GM21528 (cell line): ENCODE measurements at regions not wholly inside any gene's neighbourhood (a gene's known extent, or its start where the extent isn't known, plus 50 kb on each side); places are given as distances from the start of the nearest gene placed in this dataset.
"Not testable (repeated sequence)": the region's sequence is repeated elsewhere in the genome, so short reads cannot be mapped to it uniquely, and the experiment has no call there.

Source experiments
- ATAC-seq: cut with Tn5 transposase; IDR thresholded peaks from one replicate; pipeline ENCODE4 v1.9.1; 2021; ENCODE audit warnings: mild to moderate bottlenecking, moderate library complexity; ENCODE audit not compliant: unreplicated experiment, low FRiP score

- no peak for ATAC-seq
Observed at GRCh38 chr1:38584448-38585355, 274.9 kb downstream of the RRAGC start.

- not testable (repeated sequence) for ATAC-seq
Observed at GRCh38 chr1:38583287-38583686, 276.3 kb downstream of the RRAGC start.

- ATAC-seq: no peak
Observed at GRCh38 chr1:38581396-38581795, 278.2 kb downstream of the RRAGC start.

GRCh38 chr1:38580594-38580993 lies 279.0 kb downstream of the RRAGC start:
- ATAC-seq: no peak

- no peak for ATAC-seq
Observed at GRCh38 chr1:38579056-38579455, 280.5 kb downstream of the RRAGC start.

- no peak for ATAC-seq
Observed at GRCh38 chr1:38578271-38578951, 281.2 kb downstream of the RRAGC start.

- no peak for ATAC-seq
Observed at GRCh38 chr1:38577937-38578270, 281.7 kb downstream of the RRAGC start.

- no peak for ATAC-seq
Observed at GRCh38 chr1:38577385-38577784, 282.2 kb downstream of the RRAGC start.

- ATAC-seq: no peak
Observed at GRCh38 chr1:38576241-38576640, 283.3 kb downstream of the RRAGC start.

GRCh38 chr1:38571726-38572125 lies 287.8 kb downstream of the RRAGC start:
- no peak for ATAC-seq

GRCh38 chr1:38570657-38570975 lies 289.0 kb downstream of the RRAGC start:
- no peak for ATAC-seq

GRCh38 chr1:38569932-38570656 lies 289.5 kb downstream of the RRAGC start:
- ATAC-seq: no peak

GRCh38 chr1:38568061-38568857 lies 291.3 kb downstream of the RRAGC start:
- no peak for ATAC-seq

- ATAC-seq: no peak
Observed at GRCh38 chr1:38567401-38567800, 292.2 kb downstream of the RRAGC start.

- no peak for ATAC-seq
Observed at GRCh38 chr1:38565020-38565491, 294.5 kb downstream of the RRAGC start.

- no peak for ATAC-seq
Observed at GRCh38 chr1:38563942-38564735, 295.4 kb downstream of the RRAGC start.

- ATAC-seq: no peak
Observed at GRCh38 chr1:38561725-38562124, 297.8 kb downstream of the RRAGC start.

- ATAC-seq: no peak
Observed at GRCh38 chr1:38561110-38561509, 298.5 kb downstream of the RRAGC start.

GRCh38 chr1:38560457-38560856 lies 299.1 kb downstream of the RRAGC start:
- no peak for ATAC-seq
